ENCODE measurements at regions not wholly inside any gene's neighbourhood (a gene's known extent, or its start where the extent isn't known, plus 50 kb on each side); places are given as distances from the start of the nearest gene placed in this dataset.
A peak's percentile ranks its signal among the peaks of the same experiment; 100 is the strongest.

DNA sequence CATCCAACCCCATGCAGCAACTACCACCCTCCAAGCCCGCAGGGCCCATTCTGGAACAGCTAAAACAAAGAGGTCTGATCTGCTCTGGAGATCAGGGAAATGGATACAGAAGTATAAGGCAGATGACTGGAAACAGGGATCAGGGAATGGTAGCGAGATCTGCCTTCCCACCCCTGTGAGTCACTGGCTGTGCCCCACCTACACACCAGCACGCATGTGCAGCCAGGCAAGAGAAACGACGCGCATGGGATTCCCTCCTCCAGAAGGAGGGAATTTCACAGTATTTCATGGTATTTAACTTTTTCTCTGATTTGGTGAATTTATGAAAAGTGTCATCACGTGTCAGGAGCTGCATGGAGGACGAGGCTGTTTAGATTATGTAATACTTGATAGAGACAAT, 116.7 kb downstream of the ARRDC4 start (continued):
- TF ChIP-seq MGA (IDR thresholded peaks at IDR 0.05) (peak; percentile 84), CREM (IDR thresholded peaks at IDR 0.05; ENCODE audit: low read depth) (0 out of 2 replicates have a peak, but pooled peaks have one; percentile 34), ZNF445 (CRISPR knock-in tag; IDR thresholded peaks at IDR 0.05; ENCODE audit: low read depth) (no peak), CSDE1 (IDR thresholded peaks at IDR 0.05) (no peak), CHD1 (IDR thresholded peaks at IDR 0.05; ENCODE audit: low read length) (no peak), GABPA (tag; conservative IDR thresholded peaks at IDR 0.05; ENCODE audit: low read depth) (no peak), EP400 (IDR thresholded peaks at IDR 0.05) (no peak), ESRRA (IDR thresholded peaks at IDR 0.05; ENCODE audit: borderline replicate concordance, low read depth) (no peak), XRCC4 (IDR thresholded peaks at IDR 0.05; ENCODE audit: extremely low read depth, insufficient read depth, insufficient read length) (no peak), TRIM24 (IDR thresholded peaks at IDR 0.05) (no peak), SIX5 (IDR thresholded peaks at IDR 0.05; ENCODE audit: borderline replicate concordance in 1 of 2, insufficient read depth in 1 of 2, low read depth in 1 of 2, low read length in 2 of 2) (no peak)
